ENCODE measurements at regions not wholly inside any gene's neighbourhood (a gene's known extent, or its start where the extent isn't known, plus 50 kb on each side); places are given as distances from the start of the nearest gene placed in this dataset.
"Not testable (repeated sequence)": the region's sequence is repeated elsewhere in the genome, so short reads cannot be mapped to it uniquely, and the experiment has no call there.

DNA sequence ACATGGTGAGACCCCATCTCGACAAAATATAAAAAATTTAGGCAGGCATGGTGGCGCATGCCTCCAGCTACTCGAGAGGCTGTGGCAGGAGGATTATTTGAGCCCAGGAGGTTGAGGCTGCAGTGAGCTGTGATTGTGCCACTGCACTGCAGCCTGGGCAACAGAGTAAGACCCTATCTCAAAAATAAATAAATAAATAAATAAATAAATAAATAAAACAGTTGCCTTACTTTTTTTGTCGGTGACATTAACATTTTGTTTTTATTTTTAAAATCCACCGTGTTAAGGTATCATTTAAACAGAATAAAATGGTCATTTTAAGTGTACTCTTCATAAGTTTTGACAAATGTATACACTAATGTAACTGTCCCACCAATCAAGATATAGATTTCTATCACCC lies 57.0 kb downstream of the RASL11A start:
- DNase-seq = no peak

DNA sequence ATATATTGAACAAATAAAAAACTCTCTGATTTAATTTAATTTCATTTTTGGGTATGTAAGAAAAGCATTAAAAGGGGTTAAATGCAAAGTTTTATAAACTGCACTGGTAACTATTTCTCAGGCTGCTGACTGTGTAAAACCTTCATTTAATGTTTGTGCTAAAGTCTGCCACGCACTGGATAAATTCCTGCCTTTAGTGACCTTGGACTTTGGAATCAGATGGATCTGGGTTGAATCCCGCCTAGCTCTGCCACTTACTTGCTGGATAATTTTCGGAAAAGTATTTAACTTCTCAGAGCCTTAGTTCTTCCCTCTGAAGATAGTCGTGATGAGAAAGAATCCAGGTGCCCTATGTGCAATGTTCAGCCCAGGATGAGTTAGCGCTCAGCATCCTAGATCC lies 58.6 kb downstream of the RASL11A start:
- DNase-seq = no peak

DNA sequence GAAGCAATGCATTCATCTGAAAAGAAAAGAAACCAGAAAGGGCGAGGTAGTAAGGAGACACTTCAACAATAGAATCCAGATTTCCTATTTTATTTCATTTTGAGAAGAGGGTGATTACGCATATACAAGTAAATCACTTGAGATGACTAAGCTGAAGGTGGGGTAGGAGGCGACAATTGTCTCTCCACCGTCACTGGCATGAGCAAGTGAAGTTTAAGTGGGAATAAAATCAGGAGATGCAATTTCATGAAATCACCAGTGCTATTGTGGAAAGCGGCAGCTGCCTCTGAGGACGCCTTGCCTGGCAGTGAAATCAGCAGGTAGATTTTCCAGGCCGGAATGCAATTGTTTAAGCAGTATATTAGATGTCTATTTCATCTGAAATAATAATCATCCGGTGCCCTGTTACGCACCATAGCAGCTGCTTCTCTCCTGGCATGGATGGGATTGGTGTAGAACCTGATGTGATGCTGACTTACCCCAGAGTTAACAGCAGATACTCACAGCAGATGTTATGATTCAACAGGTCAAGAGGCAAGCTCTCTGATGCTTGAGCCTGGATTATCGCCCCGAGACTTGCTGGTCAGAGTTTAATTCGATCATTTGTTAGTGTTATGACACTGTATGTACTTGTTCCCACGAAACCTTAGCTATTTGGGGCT lies 64.3 kb downstream of the RASL11A start:
- DNase-seq = no peak

DNA sequence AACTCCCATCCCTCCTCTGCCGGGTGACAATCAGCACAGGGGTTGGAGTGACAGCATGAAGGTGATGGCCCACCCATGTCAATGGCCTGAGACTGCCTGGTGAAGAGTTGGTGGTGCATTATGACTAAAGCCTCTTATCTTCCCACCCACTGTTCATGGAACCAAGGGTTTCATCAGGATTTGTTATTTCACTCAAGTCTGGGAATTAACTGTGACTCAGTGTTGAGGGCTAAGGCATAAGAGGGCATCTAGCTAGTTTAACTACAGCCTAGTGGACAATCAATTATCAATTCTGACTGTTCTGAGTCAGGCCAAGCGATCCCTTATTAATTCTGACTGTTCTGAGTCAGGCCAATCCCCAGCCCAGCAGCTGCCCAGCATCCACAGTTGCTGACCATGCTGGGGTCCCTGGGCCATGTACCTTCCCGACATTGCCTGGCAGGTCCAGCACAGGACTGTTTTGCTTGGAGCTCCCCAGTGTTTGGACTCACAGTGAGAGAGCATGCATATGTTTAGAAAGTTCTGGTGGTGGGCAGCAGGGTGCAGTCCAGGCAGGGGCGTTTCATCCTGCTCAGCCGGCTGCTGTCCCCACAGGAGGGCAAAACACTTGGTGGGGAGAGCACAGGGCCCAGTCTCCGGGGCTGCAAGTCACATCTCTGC lies 65.5 kb downstream of the RASL11A start:
- DNase-seq = no peak

DNA sequence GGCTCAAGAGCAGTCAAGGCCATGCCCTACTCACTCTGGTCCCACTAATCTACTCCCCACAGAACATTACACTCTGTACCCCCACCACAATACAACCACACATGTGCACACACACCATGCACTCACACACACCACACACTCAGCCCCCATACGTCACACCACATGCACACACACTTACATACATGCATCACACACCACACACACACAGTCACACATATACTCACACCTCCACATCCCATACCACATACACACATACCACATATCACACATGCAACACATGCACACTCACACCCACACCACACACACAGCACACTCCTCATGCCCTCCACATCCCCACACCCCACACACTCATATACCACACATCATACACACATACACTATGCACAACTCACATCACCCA lies 67.6 kb downstream of the RASL11A start:
- DNase-seq = no peak

DNA sequence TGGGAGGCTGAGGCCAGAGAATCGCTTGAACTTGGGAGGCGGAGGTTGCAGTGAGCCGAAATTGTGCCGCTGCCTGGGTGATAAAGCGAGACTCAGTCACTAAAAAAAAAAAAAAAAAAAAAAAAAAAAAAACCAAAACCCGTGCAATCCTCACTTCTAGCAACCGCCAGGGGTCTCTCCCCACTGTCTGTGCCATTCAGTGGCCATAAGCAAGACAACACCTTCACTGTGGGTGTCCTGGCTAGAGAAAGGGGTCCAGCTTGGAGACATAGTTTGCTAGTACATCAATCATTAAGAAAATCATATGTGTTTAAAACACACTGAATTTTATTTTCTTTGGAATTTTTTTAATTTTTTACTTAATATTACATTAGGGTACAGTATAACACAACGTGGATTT lies 68.2 kb downstream of the RASL11A start:
- no peak for DNase-seq

DNA sequence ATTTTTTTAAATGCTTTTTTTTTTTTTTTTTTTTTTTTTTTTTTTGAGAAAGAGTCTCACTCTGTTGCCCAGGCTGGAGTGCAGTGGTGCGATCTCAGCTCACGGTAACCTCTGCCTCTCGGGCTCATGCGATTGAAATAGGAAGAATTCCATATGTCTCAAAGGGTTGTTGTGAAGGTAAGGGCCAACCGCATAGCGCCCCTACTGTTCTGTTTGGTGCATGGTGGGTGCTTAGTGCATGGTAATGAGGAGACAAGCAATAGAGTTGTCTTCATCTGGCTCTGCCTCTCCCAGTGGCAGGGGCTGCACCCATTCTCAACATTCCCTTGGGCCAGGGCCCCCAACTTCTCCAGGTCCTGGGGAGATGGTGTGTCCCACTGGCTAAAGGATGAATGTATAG lies 68.7 kb downstream of the RASL11A start:
- peak; percentile 58 for DNase-seq

DNA sequence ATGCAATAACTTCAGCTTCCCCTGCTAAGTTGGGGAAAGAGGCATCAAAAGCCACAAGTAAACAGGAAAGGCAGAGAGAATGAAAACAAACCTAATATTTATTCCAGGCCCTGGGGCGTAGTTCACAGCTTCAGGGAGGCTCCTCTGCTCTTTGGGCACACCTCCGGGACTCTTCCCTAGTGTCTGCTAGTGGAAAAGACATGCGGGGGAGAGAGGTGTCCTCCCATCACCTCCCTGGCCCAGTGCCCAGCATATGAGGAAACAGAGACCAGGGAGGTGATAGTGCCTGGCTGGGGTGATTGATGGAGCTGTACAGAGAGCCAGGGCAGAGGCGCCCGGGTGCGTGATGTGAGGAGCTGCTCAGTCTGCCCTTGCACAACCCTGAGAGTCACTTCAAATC lies 71.0 kb downstream of the RASL11A start:
- no peak for DNase-seq

DNA sequence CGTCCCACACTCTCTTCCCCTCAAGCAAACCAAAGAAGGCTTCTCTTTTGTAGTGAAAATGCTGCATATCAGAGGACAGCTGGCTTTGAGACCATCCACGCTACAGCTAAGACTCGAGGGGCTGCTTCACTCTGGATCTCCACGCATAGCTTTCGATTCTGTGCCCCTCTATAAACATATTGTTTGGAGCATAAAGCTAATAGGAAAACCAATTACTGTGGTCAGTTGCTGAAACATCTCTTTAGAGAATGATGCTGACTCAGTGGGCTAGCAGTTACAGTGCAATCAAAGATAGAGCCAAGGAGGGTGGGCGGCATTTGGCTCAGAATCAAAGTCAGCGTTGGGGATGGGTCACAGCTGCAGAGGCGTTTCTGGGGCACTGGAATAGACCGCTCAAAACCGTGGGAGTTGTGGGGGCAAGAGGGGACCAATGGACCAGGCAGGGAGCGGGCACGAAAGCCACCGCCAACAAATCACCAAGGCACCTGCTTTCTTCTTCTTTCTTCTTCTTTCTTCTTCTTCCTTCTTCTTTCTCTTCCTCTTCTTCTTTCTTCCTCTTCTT lies 76.7 kb downstream of the RASL11A start:
- DNase-seq = no peak

DNA sequence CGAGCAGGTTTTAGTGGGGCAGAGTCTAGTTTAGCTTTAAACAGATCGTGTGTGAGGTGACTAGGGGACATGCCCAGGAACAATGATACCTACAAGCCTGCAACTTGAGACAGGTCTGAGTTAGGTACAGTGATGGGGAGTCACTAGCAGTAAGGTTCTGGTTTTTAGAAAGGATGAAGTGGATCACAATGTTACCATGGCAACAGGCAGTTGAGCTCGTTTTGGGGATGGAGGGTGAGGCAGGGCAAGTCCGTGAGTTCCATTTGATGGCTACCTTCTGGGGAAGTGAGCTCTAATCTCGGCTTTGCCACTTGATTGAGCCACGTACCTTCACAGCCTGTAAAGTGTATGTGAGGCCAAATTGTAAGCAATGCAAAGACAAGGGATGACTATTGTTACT lies 76.0 kb upstream of the GTF3A start:
- no peak for DNase-seq

DNA sequence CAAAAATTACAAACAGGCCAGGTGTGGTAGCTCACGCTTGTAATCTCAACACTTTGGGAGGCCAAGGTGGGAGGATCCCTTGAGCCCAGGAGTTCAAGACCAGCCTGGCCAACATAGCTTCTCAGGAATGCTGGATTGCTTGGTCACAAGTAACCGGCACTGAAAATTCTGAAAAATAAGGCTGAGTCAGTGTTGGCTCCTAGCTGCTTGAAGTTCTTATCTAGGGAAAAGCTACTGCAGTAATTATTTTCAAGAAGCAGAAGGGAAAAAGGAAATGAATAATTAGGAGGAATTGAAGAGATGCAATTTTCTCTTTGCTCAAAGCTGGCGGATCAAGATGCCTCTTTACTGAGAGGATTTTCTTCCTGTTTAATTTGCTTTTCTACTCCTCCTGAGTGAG lies 75.0 kb upstream of the GTF3A start:
- DNase-seq = no peak

DNA sequence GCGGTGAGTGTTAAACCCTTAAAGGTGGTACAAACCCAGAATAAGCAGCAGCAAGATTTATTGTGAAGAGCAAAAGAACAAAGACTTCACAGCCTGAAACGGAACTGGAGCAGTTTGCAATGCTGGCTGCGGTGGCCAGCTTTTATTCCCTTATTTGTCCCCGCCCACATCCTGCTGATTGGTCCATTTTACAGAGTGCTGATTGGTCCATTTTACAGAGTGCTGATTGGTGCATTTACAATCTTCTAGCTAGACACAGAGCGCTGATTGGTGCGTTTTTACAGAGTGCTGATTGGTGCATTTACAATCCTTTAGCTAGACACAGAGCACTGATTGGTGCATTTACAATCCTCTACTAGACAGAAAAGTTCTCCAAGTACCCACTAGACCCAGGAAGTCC lies 73.6 kb upstream of the GTF3A start:
- not testable (repeated sequence) for DNase-seq

DNA sequence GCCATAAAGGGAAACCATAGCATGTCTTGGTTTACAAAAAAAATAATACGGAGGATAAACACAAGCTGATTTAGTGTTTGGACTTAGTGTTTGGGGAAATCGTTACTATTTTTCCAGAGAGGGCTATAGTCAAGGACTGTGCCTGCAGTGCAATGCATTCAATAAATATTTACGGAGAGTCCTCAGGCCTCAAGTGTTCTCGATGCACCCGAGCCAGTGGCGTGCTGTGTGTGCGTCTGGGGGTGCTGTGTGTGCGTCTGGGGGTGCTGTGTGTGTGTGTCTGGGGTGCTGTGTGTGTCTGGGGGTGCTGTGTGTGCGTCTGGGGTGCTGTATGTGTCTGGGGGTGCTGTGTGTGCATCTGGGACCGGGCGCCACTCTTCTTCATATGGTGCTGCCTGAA lies 71.7 kb upstream of the GTF3A start:
- DNase-seq = no peak

DNA sequence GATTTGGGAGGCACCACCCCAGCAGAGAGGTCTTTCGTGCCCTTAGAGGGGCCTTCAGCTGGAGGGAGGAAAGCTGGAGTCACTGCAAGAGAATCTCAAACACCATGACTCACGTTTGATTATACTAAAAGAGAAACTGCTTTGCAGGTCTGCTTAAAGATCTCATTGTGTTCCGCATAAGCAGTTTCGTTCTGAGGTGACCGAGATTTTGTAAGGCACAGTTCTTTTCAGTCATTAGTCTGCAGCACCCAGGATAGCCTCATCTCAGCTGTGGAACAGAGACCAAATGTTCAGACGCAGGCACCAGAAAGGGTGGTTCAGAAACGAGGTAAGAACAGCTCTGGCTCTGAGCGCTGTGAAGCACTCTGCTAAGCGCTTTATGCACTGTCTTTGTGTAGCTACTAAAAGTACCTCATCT lies 71.2 kb upstream of the GTF3A start:
- DNase-seq = peak; percentile 55

DNA sequence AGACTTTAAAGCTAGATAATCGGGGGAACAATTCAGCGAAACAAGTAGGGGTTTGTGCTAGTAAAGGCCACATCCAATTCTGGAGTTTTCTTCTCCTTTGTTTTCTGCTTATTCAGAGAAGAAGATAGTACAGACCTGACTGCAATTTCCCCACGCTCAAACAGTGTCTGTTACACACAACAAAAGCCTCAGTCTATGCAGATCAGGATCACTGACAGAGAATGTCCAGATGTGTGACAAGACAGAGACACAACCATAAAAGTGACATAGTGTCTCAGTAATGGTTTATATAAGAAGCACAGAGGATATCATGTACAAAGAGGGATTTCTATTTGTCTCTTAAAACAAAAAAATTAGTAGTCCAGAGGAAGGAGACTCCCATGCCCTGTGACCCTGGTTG lies 70.7 kb upstream of the GTF3A start:
- no peak for DNase-seq

DNA sequence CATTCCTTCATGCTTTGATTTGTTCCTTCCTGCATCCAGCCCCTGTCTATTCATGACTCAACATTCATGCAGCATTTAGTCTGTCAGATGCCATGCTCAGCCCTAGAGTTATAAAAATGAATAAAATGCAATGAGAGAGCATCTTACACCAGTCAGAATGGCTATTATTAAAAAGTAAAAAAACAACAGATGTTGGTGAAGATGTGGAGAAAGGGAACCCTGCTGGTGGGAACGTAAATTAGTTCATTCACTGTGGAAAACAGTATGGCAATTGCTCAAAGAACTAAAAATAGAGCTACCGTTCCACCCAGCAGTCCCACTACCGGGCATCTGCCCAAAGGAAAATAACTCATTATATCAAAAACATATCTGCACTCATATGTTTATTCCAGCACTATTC lies 70.0 kb upstream of the GTF3A start:
- DNase-seq = no peak

DNA sequence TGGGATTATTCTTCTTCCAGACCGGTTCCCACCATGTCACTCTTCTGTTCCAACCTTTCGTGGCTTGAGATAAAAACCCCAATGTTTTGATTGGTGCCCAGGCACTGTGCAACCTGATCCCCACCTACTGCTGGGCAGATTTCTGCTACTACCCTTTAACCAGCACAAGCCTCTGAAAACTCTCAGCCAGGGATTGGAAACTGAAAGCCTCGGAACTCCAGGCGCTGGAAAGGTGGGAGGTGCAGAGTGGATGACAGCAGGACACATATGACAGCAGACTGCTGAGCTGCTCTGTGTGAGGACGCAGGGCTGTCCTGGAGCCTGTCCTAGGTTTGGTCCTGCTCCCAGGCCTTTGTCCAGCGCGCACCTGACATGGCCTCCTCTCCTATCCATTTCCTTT lies 68.5 kb upstream of the GTF3A start:
- DNase-seq = no peak

DNA sequence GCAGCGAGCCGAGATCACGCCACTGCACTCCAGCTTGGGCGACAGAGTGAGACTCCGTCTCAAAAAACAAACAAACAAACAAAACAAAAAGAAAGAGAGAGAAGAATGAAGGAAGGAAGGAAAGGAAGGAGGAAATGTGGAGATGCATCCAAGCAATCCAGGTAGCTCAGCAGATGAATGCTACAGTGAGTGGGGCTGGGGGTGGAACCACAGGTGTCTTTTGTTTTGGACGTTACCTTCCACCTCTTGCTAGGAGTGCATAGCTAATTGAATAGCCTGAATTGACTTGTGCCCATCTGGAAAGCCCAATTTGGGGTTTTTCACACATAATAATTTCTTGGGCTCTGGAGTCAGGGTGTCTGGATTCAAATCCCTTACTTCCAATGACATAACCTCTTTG lies 66.0 kb upstream of the GTF3A start:
- no peak for DNase-seq

DNA sequence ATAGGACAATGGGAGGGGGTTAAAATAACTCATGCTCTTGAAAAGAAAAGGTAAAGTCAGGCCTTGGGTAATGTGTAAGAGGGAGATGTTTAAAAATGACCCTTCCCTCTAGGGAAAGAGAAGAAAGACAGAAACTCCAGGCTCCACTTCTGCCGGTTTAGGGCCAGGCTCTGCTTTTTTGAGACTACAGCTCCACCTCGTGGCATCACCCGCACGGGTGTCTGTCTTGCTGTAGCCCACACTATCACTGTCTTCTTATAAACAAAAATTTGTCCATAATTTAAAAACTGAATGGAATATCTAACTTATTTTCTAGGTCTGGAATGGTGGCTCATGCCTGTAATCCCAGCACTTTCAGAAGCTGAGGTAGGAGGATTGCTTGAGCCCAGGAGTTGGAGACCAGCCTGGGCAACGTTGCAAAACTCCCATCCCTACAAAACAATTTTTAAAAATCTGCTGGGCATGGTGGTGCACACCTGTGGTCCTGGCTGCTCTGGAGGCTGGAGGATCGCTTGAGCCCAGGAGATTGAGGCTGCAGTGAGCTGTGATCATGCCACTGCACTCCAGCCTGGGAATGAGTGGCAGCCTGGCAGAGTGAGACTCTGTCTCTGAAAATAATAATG lies 65.1 kb upstream of the GTF3A start:
- peak; percentile 73 for DNase-seq

DNA sequence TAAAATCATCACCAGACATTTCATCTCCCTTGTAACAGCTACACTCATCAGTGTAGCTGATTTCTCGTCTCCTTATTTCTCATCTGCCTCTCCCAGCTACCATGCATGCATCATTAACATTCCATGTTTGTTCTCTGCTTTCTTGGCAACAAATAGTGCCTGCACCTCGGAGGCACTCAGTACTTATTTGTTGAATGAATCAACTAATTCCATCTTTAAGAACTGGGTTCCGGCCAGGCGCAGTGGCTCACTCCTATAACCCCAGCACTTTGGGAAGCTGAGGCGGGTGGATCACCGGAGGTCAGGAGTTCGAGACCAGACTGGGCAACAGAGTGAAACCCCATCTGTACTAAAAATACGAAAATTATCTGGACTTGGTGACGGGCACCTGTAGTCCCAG lies 63.9 kb upstream of the GTF3A start:
- DNase-seq = no peak

DNA sequence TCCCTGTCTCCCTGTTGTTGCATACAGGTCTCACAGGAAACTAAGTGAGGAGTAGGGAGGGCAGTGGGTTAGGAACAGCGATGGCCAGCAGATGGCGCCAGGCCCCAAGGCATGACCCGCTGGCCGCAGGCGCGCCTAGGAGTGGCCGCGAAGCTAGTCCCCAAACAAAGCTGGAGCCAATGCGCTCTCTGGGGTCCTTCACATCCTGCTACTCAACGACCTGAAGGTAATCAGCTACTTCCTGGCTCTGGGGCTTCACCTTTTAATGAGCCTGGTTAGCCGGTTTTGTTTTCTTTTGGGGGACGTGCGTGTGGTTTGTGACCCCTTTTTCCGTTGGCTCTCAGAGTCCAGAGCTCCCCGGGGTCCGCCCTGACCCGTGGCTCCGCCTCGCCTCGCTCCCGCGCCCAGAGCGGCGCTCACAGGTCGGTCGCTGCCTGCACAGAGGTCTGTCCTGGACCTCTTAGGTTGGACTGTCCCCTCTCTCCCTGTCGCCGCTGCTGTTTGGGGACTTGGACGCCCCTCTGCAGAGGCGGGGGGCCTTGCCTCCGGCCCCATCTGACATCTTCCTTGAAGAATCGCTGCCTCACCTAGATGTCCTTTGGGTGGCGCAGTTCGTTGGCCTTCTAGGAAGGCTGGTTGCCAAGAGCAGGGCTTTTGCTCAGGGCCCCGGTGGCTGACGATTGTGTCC lies 62.2 kb upstream of the GTF3A start:
- peak; percentile 86 for DNase-seq

DNA sequence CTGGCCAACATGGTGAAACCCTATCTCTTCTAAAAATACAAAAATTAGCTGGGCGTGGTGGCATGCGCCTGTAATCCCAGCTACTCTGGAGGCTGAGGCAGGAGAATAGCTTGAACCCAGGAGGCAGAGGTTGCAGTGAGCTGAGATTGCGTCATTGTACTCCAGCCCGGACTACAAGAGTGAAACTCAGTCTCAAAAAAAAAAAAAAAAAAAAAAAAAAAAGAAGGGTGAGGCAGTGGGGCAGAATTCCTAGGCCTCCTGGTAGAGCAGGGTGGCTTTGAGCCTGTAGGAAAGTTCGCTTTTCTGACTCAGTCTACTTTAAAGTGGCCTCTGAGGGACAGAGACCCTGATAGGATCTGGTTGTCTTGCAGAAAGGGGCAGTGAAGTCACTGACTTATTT lies 60.8 kb upstream of the GTF3A start:
- not testable (repeated sequence) for DNase-seq

DNA sequence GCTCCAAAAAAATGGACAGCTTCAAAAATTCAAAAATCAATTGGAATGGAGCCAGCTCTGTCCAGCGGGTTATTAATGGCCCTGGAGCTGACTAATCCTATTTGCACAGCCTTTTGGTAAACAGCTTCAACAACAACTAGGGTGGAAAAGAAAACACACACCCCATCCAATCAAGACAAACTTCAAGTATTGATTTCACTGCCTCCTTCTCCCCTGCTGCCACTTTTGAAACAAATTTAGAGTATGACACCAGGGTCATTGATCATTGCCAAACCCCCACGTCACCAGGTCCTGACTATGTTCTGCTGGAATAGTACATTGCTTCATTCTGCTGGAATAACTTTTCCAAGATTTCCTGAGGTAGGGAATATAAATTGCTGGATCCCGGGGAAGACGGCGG lies 56.8 kb upstream of the GTF3A start:
- DNase-seq = no peak
